ENCODE measurements at regions not wholly inside any gene's neighbourhood (a gene's known extent, or its start where the extent isn't known, plus 50 kb on each side); places are given as distances from the start of the nearest gene placed in this dataset.

GRCh38 chr18:78160961-78161656, 818.5 kb upstream of the SALL3 start:
- DNase-seq: no peak

DNA sequence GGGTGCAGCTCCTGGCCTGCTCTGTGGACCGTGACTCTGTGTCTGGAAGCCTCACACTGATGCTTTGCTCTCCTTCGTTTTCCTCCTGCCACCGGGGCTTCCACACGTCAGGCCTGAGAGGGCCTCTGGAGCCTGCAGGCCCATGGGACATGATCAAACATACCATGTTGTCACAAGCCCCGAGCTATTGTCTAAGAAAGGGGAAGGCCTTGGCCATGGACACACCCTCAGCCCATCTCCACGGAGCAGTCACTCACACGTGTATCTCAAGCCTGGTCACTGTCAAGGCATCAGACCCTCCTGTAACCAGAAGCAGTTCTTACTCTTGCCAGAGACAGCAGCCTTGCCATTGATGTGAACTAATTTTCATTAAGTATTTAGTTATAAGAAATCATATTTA, 814.1 kb upstream of the SALL3 start:
- no peak for DNase-seq

DNA sequence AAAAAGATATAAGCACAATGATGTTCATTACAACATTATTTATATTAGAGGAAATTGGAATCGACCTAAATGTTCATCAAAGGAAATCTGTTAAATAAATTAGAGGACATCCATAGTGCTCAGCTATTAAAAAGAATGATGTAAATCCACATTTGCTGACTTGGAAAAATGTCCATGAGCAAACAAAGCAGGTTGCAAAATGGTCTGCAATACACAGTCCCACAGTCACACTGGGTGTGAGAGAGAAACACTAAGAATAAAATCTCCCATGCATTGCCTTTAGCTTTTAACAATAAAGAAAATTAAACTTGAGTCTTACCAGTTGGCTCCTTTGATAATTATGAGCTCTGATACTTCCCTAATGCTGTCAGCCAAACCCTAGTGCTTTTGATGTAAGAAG, 811.1 kb upstream of the SALL3 start:
- no peak for DNase-seq

DNA sequence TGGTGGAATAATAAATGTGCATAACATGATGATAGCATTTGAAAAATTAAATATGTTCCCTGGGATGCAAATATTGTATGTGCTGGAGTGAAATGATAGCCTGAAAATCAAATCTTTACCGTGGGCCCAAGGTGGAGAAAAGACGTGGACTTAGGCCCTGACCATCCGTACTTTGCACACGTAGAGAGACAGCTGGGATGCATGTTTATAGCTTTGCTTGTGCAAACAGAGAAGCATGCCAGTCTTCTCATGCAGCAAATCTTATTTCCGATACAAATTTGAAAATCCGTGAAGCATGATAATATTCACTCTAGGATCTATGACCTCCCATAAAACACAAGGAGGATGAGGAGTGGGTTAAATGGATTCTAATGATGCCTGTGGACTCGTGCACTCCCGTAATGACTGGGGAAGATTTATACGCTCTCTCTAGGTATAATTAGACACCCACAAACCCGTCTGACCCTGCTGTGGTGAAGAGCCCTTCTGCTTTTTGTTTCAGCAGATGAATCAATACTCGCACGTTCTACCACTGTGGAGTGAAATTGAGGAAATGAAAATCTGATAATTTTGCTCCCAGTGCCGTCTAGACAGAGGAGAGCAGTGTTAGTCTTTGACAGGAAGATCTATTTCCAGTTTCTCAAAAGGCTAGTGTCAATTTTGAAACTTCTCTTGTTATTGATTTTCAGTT, 810.3 kb upstream of the SALL3 start:
- no peak for DNase-seq

GRCh38 chr18:78171954-78172353, 807.7 kb upstream of the SALL3 start:
- DNase-seq: no peak

DNA sequence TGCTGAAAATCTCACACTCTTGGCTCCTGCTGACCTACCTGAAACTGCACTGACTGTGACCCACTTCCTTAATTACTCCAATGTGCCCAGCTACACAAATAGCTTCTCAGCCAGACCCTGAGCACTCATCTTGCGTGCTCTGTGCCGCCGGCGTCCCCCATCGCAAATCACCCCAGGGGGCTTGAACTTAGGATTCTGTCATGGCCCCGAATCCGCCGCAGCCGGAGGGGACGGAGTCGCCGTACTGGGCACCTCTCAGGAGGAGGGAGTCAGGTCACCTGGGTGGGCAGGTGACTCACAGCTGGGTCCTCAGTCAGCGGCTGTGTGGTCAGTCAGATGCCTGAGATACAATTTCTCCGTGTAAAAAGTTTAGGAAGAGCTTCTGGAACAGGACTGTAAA, 804.9 kb upstream of the SALL3 start:
- no peak for DNase-seq

DNA sequence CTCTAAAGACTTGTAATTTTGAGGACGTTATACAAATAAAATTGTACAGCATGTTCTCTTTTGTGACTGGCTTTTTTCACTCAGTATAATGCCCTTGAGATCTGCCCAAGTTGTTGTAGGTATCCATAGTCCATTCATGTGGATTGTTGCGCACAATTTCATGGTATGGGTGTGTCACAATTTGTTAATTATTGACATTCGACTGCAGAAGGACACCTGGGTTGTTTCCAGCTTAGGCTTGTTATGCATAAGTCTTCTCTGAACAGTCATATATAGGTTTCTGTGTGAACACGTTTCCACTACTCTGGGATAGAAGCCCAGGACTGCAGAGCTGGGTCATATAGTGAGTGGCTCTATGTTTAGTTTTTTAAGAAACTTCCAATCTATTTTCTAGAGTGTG, 800.8 kb upstream of the SALL3 start:
- no peak for DNase-seq

- DNase-seq: no peak
These were observed 798.9 kb upstream of the SALL3 start for GRCh38 chr18:78180741-78181140.

GRCh38 chr18:78183815-78184214, 795.8 kb upstream of the SALL3 start:
- DNase-seq: no peak

DNA sequence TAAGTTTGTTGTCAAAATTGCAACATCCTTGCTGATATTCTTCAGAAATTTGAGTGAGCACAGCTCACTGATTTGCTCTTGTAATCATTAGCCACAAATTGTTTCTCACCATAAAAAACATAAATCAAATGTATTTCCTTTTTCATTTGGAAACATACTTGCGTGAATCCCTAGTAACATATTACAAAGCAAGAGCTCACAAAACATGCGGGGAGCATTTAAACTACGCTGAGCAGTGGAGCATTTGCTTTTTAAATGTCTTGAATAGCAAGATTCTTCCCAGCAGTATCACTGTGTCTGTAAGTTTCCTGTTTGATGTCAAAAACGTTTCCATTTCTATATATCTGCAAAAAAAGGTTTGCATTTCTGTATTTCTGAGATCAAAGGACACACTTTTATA, 788.3 kb upstream of the SALL3 start:
- no peak for DNase-seq

GRCh38 chr18:78192054-78192453, 787.6 kb upstream of the SALL3 start:
- no peak for DNase-seq

GRCh38 chr18:78196280-78196679, 783.3 kb upstream of the SALL3 start:
- no peak for DNase-seq

GRCh38 chr18:78199002-78199401, 780.6 kb upstream of the SALL3 start:
- no peak for DNase-seq

DNA sequence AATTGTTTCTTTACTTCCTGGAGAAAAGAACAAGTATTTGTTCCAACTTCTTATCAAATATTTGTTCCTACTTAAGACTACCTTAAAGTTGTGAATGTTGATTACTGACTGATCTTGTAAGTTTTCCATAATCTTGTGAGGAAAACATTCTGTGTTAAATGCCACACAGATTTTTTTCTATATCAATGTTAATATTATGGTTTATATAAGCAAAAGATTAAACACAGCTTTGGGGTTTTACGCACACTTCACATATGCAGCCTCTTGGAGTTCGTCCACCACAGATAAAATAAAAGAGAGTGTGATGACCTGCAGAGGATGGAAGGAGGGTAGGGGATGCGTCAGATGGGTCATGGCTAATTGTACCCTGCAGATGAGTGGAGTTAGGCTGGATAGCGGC, 780.0 kb upstream of the SALL3 start:
- DNase-seq: no peak

- DNase-seq: no peak
These were observed 771.7 kb upstream of the SALL3 start for GRCh38 chr18:78207942-78208341.

DNA sequence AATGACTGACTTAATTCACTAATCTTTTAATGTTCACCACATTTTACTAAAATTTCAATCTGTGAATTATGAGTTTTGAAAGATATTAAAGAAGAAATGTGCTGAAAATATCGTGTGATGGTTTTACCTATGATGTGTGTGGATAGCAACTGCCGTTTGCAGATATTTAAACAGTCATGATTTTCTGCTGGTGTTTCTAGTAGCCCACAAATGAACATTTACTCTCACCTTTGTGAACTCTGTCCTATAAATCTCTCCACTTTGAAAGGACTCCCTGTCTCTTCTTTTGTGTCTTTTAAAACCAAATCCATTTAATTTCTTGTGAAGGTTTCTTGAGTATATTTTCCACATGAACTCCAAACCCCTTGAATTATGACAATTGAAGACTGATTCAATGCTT, 771.2 kb upstream of the SALL3 start:
- no peak for DNase-seq

GRCh38 chr18:78213361-78213994, 766.1 kb upstream of the SALL3 start:
- no peak for DNase-seq

DNA sequence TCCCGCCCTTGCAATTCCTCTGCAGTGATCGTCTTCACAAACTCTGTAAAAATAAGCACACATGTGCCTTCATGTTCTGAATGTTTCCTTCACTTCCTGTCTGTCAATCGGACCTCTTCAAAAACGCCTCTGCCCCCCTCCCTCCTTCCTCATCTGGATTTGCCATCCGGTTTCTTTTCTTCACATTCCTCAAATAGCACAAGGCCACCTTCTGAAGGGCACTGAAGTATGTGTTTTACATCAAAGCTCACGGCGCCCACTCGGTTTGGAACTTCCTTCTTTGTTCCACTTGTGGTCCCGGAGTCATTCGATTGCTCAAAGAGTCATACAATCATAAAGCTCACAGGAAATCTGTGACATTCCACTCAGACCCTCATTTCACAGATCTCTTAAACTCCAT, 758.1 kb upstream of the SALL3 start:
- no peak for DNase-seq

GRCh38 chr18:78228974-78229373, 750.6 kb upstream of the SALL3 start:
- no peak for DNase-seq

DNA sequence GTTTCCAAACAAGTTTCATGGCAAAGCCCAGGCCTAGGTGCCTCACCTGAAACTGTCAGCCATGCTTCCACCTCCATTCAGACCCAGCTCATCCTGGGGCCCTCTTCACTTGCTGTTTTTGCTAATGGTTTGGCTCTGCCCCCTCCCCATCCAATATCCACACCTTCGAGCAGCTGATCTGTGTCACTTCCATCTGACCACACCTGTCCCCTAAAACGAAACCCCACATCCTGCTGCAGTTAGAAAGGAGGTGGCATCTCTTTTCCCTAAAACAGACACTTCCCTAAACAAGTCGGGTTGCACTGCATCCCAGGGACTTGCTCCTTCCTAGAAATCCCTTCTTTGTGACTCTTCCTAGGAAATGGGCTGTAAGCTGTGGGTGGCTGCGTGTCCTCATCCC, 748.7 kb upstream of the SALL3 start:
- no peak for DNase-seq

DNA sequence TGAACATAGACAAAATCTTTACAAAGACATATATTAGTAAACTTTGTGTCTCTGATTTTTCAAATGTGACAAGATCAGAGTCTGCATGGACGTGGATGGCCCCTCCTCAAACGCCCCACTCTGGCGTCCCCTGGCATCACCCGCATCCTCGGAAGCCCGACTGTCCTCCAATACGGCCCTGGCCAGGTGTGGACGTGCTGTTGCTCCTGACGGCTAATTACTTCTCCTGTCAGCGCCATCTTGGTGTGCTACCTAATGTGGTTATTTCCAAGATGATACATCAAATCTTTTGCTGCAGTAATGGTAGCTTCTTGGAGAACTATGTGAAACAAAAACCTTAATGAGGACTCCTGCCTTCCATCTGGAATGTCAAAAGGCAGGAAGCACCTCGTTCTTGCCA, 747.4 kb upstream of the SALL3 start:
- no peak for DNase-seq

DNA sequence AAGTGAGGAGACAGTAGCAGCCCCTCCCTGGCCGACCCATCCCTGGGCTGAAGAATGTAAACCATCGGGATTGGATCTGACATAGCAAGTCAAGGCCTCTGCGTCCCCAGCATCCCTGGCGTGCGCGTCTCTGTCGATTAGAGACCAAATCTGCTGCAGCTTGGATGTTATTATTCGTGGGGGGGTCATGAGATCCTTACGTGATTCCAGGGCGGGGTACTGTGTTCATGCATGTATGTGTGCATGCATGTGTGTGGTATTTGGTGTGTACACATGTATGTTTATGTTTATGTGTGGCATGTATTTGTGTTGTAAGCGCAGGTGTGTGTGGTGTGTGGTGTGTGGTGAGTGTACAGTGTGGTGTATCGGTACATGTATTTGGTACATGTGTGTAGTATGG, 741.8 kb upstream of the SALL3 start:
- no peak for DNase-seq

DNA sequence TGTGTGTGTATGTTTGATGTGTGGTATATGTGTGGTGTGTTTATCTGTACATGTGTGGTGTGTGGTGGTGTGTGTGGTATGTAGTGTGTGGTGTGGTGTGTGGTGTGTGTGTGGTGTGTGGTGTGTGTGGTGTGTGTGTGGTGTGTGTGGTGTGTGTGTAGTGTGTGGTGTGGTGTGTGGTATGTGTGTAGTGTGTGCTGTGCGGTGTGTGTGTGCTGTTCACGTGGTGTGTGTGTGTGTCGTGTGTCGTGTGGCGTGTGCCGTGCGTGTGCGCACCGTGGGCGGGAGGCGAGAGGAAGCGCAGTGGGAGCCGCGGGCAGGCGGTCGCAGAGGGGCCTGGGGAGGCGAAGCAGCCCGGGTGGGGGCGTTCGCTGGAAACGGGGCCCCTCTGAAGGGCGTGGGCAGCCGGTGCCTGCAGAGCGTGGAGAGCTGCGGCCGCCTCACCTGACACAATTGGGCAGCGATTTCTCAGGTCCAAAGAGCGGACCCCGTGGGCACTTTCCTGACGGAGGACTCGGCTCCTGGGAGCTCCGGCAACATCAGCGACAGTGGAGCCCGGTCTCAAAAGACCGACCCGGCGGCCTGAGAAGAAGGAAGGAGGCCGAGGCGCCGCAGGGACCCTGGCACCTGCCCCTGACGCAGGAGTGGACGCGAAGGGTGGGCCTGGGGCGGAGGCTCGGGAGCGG, 741.1 kb upstream of the SALL3 start:
- no peak for DNase-seq

DNA sequence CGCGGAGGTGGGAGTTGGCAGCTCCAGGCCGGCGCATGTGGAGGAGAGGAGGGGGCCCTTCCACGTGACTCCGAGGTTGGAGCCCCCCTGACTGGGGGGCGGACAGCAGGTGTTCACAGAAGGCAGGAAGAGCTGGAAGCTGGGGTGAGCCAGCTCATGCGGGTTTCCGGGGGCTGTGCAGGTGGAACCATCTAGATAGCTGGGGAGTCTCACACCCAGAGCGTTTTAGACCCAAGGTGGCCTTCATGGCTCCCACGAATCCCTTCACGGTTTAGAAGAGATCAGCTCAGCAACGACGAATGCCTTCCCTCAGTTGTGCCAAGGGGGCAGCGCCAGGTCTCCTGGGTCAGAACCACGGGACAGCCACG, 740.5 kb upstream of the SALL3 start:
- no peak for DNase-seq

Data from NCI-H524 (cell line).